SK-N-SH treated with all-trans-retinoic acid at 6 μM for 48 hours (cell line): ENCODE measurements at regions not wholly inside any gene's neighbourhood (a gene's known extent, or its start where the extent isn't known, plus 50 kb on each side); places are given as distances from the start of the nearest gene placed in this dataset.

Experiments used
- ATAC-seq: fragments of 200-7000 bp; cut with Tn5 transposase; 3 replicates; pipeline ENCODE4 v1.9.1; 2020; ENCODE audit warnings: mild to moderate bottlenecking, moderate library complexity
- ARNTL ChIP-seq: fragments of 450-650 bp; formaldehyde crosslinking; IDR thresholded peaks from 2 replicates; pipeline ENCODE4 v1.5.0; 2020; ENCODE audit warnings: low read depth, mild to moderate bottlenecking, moderate library complexity, borderline replicate concordance
- CSDC2 ChIP-seq: fragments of 250-450 bp; sonication (Bioruptor Pico); IDR thresholded peaks from 2 replicates; pipeline ENCODE4 v1.5.0; 2020; ENCODE audit warnings: mild to moderate bottlenecking, moderate library complexity
- ESRRG ChIP-seq: fragments of 250-450 bp; sonication (Bioruptor Pico); IDR thresholded peaks from 2 replicates; pipeline ENCODE4 v1.6.1; 2021; ENCODE audit warnings: mild to moderate bottlenecking
- GLIS3 ChIP-seq: fragments of 250-450 bp; sonication (Bioruptor Pico); IDR thresholded peaks from 2 replicates; pipeline ENCODE4 v1.5.0; 2020; ENCODE audit warnings: mild to moderate bottlenecking, moderate library complexity
- ISL1 ChIP-seq: fragments of 250-450 bp; sonication (Bioruptor Pico); IDR thresholded peaks from 2 replicates; pipeline ENCODE4 v2.1.2; 2022; ENCODE audit warnings: mild to moderate bottlenecking, moderate library complexity
- PPARA ChIP-seq: fragments of 250-450 bp; sonication (Bioruptor Pico); IDR thresholded peaks from 2 replicates; pipeline ENCODE4 v1.5.0; 2020; ENCODE audit warnings: mild to moderate bottlenecking, borderline replicate concordance
- SNAI2 ChIP-seq: fragments of 250-450 bp; sonication (Bioruptor Pico); IDR thresholded peaks from 2 replicates; pipeline ENCODE4 v1.5.0; 2020; ENCODE audit warnings: mild to moderate bottlenecking, moderate library complexity
- TCF4 ChIP-seq: fragments of 250-450 bp; sonication (Bioruptor Pico); IDR thresholded peaks from 2 replicates; pipeline ENCODE4 v1.8.0; 2021; ENCODE audit warnings: mild to moderate bottlenecking, moderate library complexity, borderline replicate concordance
- ZC3H10 ChIP-seq: fragments of 250-450 bp; sonication (Bioruptor Pico); IDR thresholded peaks from 2 replicates; pipeline ENCODE4 v1.5.1; 2021; ENCODE audit warnings: mild to moderate bottlenecking, moderate library complexity
- ZNF565 ChIP-seq: fragments of 450-650 bp; formaldehyde crosslinking; conservative IDR thresholded peaks from 2 replicates; pipeline ENCODE4 v1.5.0; 2020; ENCODE audit warnings: low read depth, mild to moderate bottlenecking, moderate library complexity
- ZNF8 ChIP-seq: fragments of 450-650 bp; formaldehyde crosslinking; IDR thresholded peaks from 2 replicates; pipeline ENCODE4 v1.5.0; 2020; ENCODE audit warnings: mild to moderate bottlenecking, moderate library complexity
- TF ChIP-seq, protein P1 (sequence below): fragments of 250-450 bp; sonication (Bioruptor Pico); IDR thresholded peaks from 2 replicates; pipeline ENCODE4 v1.5.0; 2020; ENCODE audit warnings: mild to moderate bottlenecking, moderate library complexity
- TF ChIP-seq, protein P2 (sequence below): fragments of 250-450 bp; sonication (Bioruptor Pico); IDR thresholded peaks from 2 replicates; pipeline ENCODE4 v1.5.1; 2021; ENCODE audit warnings: mild to moderate bottlenecking, moderate library complexity
- TF ChIP-seq, protein P3 (sequence below): fragments of 250-450 bp; sonication (Bioruptor Pico); IDR thresholded peaks from 2 replicates; pipeline ENCODE4 v1.8.0; 2020; ENCODE audit warnings: mild to moderate bottlenecking, moderate library complexity, borderline replicate concordance
- TF ChIP-seq, protein P4 (sequence below): fragments of 250-450 bp; sonication (Bioruptor Pico); IDR thresholded peaks from 2 replicates; pipeline ENCODE4 v1.5.1; 2020; ENCODE audit warnings: low read depth, mild to moderate bottlenecking, moderate library complexity
- TF ChIP-seq, protein P5 (sequence below): fragments of 250-450 bp; sonication (Bioruptor Pico); IDR thresholded peaks from 2 replicates; pipeline ENCODE4 v1.8.0; 2021; ENCODE audit warnings: low read depth, mild to moderate bottlenecking, moderate library complexity, borderline replicate concordance

DNA sequence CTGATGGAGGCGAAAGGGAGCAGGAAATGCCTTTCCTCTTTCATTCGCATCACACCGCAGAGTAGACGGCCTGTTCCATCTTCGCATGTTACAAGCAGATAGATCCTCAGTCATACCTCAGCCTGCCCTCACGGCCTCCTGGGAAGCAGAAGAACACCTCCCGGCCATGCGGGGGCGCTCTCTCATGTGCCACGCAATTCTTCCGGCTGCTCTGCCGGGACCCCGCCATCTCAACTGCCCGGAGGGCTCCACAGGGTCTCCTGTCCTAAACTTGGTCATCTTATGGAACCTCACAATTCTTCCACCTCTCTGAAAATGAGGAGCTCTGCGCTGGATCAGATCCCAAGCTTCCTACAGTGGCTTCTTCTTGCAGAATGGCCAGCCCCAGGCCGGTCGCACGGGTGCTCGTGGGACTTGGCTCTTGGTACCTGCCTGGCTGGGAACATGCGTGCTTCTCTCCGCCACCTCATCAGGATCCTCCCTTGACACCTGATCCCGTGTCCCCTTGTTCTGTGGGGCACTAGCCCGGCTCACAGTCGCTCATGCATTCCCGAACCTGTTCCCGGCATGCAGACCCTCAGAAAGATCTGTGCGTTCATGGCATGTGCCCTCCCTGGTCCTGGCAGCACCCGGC lies 262.8 kb upstream of the SHH start (continued):
- TF ChIP-seq, protein P1, sequence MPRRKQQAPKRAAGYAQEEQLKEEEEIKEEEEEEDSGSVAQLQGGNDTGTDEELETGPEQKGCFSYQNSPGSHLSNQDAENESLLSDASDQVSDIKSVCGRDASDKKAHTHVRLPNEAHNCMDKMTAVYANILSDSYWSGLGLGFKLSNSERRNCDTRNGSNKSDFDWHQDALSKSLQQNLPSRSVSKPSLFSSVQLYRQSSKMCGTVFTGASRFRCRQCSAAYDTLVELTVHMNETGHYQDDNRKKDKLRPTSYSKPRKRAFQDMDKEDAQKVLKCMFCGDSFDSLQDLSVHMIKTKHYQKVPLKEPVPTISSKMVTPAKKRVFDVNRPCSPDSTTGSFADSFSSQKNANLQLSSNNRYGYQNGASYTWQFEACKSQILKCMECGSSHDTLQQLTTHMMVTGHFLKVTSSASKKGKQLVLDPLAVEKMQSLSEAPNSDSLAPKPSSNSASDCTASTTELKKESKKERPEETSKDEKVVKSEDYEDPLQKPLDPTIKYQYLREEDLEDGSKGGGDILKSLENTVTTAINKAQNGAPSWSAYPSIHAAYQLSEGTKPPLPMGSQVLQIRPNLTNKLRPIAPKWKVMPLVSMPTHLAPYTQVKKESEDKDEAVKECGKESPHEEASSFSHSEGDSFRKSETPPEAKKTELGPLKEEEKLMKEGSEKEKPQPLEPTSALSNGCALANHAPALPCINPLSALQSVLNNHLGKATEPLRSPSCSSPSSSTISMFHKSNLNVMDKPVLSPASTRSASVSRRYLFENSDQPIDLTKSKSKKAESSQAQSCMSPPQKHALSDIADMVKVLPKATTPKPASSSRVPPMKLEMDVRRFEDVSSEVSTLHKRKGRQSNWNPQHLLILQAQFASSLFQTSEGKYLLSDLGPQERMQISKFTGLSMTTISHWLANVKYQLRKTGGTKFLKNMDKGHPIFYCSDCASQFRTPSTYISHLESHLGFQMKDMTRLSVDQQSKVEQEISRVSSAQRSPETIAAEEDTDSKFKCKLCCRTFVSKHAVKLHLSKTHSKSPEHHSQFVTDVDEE (CRISPR knock-in tag) = no peak

DNA sequence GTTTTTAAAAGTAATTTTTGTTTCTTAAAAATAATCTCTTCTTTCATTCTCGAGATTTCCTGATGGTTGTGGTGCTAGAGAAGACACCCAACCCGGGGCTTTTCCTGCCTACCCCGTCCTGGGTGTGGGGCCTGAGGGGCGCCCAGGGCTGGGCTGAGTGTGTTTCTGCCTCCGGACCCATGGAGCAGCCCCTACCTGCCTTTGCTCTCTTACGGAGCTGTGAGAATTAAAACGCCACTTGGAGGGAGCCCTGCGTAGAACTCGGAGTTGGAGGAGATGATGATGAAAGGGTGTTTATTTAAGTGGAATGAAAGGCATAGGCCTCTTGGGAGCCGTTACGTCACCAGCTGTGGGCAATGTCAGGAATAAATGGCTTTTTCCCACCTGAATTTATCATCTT lies 261.8 kb upstream of the SHH start:
- TF ChIP-seq, protein P2, sequence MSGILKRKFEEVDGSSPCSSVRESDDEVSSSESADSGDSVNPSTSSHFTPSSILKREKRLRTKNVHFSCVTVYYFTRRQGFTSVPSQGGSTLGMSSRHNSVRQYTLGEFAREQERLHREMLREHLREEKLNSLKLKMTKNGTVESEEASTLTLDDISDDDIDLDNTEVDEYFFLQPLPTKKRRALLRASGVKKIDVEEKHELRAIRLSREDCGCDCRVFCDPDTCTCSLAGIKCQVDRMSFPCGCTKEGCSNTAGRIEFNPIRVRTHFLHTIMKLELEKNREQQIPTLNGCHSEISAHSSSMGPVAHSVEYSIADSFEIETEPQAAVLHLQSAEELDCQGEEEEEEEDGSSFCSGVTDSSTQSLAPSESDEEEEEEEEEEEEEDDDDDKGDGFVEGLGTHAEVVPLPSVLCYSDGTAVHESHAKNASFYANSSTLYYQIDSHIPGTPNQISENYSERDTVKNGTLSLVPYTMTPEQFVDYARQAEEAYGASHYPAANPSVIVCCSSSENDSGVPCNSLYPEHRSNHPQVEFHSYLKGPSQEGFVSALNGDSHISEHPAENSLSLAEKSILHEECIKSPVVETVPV (CRISPR knock-in tag) = no peak
- TF ChIP-seq ARNTL (CRISPR knock-in tag) (no peak), PPARA (CRISPR knock-in tag) (no peak)
- TF ChIP-seq, protein P3, sequence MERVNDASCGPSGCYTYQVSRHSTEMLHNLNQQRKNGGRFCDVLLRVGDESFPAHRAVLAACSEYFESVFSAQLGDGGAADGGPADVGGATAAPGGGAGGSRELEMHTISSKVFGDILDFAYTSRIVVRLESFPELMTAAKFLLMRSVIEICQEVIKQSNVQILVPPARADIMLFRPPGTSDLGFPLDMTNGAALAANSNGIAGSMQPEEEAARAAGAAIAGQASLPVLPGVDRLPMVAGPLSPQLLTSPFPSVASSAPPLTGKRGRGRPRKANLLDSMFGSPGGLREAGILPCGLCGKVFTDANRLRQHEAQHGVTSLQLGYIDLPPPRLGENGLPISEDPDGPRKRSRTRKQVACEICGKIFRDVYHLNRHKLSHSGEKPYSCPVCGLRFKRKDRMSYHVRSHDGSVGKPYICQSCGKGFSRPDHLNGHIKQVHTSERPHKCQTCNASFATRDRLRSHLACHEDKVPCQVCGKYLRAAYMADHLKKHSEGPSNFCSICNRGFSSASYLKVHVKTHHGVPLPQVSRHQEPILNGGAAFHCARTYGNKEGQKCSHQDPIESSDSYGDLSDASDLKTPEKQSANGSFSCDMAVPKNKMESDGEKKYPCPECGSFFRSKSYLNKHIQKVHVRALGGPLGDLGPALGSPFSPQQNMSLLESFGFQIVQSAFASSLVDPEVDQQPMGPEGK (CRISPR knock-in tag) = no peak
- ATAC-seq = no peak

DNA sequence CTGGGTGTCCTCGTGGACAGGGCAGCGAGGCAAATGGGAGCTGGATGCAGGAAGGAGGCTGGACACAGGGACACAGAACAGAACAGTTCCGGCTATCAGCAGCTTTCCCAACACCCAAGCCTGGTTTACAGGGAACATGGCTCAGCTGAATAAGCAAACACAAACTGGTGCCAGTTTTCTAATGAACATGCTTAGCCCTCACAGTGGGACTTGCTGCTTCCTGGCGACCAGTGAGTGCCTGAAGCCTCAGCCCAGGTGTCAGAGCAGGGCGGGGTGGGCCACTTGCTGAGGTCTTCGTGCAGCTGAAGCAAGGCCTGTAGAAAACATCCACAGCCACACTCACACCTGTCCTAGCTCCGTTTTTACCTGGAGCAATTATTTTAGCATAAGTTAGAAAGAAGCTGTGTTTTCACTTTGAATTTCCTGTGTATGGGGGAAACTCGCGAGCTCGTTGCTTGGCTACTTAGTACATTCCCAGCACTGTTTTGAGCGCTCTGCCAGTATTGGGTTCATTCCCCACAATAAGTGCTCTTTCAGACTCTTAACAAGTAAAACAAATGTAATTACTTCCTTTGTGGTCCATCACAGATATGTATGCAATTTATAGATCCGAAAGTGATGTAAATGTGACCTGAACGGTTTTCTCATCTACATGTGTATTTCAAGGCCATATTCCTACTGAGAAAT lies 261.2 kb upstream of the SHH start:
- no peak for ATAC-seq

DNA sequence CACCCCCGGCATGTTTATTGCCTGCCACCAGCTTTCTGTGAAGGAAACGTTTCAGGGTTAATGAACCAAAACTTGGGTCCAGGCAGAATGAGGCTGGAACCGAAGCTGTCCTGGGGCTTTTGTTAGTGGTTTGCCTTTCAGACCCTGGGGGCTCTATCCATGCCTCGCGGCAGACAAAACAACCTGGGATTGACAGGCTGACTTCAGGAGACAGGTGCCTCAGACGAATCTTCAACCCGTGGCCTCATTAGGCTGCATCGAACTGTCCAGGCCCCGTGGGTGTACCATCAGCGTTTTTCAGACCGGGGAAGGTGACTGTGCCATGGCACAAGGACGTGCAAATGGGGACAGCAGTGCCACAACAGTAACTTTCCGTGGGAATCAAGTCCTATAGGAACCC lies 259.3 kb upstream of the SHH start:
- TF ChIP-seq ZNF8 (CRISPR knock-in tag) (no peak), ESRRG (CRISPR knock-in tag) (no peak), TCF4 (no peak), PPARA (CRISPR knock-in tag) (no peak)
- TF ChIP-seq, all 23 proteins: peak for 0
- ATAC-seq = no peak

More for the DNA sequence above, 261.2 kb upstream of the SHH start:
- no peak for TF ChIP-seq SNAI2 (CRISPR knock-in tag)
- TF ChIP-seq, protein P4, sequence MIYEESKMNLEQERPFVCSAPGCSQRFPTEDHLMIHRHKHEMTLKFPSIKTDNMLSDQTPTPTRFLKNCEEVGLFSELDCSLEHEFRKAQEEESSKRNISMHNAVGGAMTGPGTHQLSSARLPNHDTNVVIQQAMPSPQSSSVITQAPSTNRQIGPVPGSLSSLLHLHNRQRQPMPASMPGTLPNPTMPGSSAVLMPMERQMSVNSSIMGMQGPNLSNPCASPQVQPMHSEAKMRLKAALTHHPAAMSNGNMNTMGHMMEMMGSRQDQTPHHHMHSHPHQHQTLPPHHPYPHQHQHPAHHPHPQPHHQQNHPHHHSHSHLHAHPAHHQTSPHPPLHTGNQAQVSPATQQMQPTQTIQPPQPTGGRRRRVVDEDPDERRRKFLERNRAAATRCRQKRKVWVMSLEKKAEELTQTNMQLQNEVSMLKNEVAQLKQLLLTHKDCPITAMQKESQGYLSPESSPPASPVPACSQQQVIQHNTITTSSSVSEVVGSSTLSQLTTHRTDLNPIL (CRISPR knock-in tag) = no peak
- TF ChIP-seq, protein P5, sequence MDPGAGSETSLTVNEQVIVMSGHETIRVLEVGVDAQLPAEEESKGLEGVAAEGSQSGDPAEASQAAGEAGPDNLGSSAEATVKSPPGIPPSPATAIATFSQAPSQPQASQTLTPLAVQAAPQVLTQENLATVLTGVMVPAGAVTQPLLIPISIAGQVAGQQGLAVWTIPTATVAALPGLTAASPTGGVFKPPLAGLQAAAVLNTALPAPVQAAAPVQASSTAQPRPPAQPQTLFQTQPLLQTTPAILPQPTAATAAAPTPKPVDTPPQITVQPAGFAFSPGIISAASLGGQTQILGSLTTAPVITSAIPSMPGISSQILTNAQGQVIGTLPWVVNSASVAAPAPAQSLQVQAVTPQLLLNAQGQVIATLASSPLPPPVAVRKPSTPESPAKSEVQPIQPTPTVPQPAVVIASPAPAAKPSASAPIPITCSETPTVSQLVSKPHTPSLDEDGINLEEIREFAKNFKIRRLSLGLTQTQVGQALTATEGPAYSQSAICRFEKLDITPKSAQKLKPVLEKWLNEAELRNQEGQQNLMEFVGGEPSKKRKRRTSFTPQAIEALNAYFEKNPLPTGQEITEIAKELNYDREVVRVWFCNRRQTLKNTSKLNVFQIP = no peak

DNA sequence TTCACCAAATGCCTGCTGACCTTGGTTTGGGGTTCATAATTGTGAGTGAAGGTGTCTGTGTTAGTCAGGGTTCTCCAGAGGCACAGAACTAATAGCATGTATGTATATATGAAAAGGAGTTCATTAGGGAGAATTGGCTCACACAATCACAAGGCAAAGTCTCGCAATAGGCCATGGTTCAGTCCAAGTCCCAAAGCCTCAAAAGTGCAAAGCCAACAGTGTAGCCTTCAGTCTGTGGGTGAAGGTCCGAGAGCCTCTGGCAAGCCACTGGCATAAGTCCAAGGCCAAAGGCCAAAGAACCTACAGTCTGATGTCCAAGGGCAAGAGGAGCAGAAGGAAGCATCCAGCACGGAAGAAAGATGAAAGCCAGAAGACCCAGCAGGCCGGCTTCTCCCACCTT lies 257.6 kb upstream of the SHH start:
- ATAC-seq = no peak
- TF ChIP-seq ESRRG (CRISPR knock-in tag) (no peak), ISL1 (CRISPR knock-in tag) (no peak), ZNF8 (CRISPR knock-in tag) (no peak), GLIS3 (CRISPR knock-in tag) (no peak), SNAI2 (CRISPR knock-in tag) (no peak), ZC3H10 (no peak), TCF4 (no peak), CSDC2 (CRISPR knock-in tag) (no peak), ZNF565 (CRISPR knock-in tag) (no peak)
- TF ChIP-seq, protein P2 (CRISPR knock-in tag) = no peak
- TF ChIP-seq, protein P3 (CRISPR knock-in tag) = no peak
- TF ChIP-seq, protein P1 (CRISPR knock-in tag) = no peak
